GM10266 (cell line): ENCODE measurements at regions not wholly inside any gene's neighbourhood (a gene's known extent, or its start where the extent isn't known, plus 50 kb on each side); places are given as distances from the start of the nearest gene placed in this dataset.

Experiments
- DNase-seq: peaks from one replicate; pipeline ENCODE4 v3.0.0; 2012; ENCODE audit errors: extremely low spot score
- TF ChIP-seq, protein P1 (sequence below): IDR thresholded peaks from 2 replicates; pipeline ENCODE4 v1.5.1; 2012; ENCODE audit warnings: mild to moderate bottlenecking, low read depth; ENCODE audit not compliant: control insufficient read depth, insufficient read depth; ENCODE audit errors: missing control alignments

DNA sequence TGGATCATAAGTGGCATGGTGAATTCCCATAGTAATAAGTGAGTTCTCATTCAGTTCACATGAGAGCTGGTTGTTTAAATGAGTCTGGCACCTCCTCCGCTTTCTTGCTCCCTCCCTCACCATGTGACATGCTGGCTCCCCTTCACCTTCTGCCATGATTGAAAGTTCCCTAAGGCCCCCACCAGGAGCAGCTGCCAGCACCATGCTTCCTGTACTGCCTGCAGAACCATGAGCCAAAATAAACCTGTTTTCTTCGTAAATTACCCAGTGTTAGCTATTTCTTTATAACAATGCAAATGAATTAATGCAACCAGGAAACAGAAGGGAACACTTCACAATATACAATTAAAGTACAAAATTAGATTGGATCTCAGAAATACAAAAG, 257.0 kb downstream of the MREG start:
- TF ChIP-seq, protein P1, sequence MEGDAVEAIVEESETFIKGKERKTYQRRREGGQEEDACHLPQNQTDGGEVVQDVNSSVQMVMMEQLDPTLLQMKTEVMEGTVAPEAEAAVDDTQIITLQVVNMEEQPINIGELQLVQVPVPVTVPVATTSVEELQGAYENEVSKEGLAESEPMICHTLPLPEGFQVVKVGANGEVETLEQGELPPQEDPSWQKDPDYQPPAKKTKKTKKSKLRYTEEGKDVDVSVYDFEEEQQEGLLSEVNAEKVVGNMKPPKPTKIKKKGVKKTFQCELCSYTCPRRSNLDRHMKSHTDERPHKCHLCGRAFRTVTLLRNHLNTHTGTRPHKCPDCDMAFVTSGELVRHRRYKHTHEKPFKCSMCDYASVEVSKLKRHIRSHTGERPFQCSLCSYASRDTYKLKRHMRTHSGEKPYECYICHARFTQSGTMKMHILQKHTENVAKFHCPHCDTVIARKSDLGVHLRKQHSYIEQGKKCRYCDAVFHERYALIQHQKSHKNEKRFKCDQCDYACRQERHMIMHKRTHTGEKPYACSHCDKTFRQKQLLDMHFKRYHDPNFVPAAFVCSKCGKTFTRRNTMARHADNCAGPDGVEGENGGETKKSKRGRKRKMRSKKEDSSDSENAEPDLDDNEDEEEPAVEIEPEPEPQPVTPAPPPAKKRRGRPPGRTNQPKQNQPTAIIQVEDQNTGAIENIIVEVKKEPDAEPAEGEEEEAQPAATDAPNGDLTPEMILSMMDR, result no peak
- DNase-seq, result no peak

DNA sequence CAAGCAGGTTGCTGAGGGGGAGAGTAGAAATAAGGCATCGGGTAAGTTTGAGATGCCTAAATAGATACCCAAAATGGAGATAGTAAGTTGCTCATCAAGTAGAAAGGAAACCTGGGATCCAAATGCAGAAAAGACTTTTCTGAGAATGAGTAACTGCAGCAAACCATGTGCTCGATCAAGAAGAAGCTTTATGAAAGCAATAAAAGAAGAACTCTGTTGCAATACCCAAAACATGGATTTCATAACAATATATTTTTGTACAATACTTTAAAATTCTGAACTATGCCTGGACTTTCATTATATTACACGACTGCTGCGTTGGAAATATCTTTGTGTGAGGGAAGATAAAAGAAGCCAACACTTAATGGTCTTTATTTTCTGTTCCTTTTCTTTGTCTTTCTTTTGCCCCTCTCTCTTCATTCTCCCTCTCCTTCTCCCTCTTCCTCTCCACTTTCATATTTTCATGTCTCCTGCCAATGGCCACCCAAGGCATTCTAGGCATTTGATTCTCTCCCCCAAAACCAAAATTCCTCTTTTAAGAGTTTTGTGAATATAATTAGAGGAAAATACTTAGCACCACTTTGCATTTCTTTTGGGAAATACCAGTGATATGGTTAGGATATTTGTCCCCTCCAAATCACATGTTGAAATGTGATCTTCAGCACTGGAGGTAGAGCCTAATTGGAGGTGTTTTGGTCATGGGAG, 257.6 kb downstream of the MREG start:
- no peak for DNase-seq
- TF ChIP-seq, protein P1, result no peak

DNA sequence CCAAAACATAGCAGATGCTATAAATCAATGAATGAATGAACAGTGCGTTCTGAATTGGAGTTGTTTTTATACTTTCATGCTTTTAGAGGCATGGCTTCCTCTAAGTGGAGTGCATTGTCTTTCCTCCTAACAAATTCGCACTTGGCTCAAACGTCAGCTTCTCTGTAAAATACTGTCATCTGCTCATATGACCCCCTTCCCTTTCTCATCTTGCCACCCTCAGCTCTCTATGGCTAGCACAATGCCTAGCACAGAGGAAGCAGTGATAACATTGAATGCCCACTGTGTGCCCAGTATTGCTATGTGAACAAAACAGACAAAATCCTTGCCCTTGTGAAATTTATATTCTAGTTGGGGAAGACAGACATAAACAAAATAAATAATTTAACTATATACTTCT, 258.8 kb downstream of the MREG start:
- TF ChIP-seq, protein P1, result no peak
- DNase-seq, result no peak

DNA sequence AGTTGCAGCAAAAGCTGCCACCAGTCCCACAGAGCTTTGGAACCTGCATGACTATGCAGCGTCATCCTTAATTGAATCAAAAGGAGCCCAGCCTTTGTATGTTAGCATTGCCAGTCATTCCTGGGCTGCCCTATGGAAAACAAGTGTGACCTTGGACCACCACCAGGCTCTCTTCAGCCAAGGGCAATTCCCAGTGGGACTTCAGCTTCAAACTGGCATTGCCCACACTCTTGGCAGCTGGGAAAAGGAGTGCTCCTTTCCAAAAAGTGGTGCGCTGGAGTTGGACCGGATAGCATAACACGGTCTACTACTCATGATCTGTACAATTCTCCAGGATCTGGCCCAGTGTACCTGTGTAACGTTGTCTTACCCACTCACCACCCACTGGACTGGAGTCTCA, 259.5 kb downstream of the MREG start:
- no peak for DNase-seq
- TF ChIP-seq, protein P1, result no peak

DNA sequence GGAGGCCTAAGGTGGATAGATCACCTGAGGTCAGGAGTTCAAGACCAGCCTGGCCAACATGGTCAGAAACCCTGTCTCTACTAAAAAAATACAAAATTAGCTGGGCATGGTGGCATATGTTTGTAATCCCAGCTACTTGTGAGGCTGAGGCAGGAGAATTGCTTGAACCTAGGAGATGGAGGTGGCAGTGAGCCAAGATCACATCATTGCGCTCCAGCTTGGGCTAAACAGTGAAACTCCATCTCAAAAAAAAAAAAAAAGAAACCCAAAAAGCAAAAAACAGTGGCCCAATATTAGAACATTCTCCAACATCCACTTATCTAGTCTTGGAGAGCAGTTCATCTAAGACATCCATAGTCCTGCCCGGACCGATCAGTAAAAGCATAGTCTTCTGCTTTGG, 260.4 kb downstream of the MREG start:
- TF ChIP-seq, protein P1, result no peak

DNA sequence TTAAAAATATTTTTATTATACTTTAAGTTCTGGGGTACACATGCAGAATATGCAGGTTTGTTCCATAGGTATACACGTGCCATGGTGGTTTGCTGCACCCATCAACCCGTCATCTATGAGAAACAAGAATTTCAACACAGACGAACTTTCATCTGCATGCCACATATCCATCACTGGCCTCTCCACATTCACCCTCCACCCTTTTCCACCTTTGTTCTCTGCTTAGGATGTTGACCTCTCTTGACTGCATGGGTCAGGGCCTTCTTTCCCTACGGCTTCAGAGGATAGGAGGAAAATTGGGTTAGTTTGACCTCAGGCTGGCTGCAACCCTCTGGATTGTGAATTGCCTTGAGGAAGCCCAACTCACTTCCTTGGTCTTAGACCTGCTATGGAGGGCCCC, 260.9 kb downstream of the MREG start:
- no peak for DNase-seq

More for the DNA sequence above, 260.4 kb downstream of the MREG start:
- DNase-seq, result no peak

DNA sequence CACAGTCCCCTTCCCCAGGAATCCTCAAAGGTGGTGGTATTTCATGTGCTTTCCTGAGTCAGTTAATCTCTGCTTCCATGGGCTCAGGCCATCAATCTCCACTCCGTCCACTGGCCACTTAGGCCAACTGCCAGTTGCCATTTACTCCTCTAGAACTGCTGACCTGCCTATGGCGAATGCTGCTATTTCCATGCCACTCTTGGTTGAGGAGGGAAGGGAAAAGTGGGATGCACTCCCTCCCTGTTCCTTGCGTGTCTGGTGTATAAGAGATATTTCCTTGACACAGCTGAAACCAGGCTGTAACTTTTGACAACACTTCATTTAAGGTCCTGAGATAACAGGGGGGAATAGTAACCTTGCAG, 261.5 kb downstream of the MREG start:
- no peak for DNase-seq
- TF ChIP-seq, protein P1, result no peak

More for the DNA sequence above, 260.9 kb downstream of the MREG start:
- TF ChIP-seq, protein P1, result no peak
